BE2C (cell line): ENCODE measurements at regions not wholly inside any gene's neighbourhood (a gene's known extent, or its start where the extent isn't known, plus 50 kb on each side); places are given as distances from the start of the nearest gene placed in this dataset.

Source experiments
- DNase-seq: peaks from one replicate; pipeline ENCODE4 v3.0.0-alpha.2; 2020
- H3K27me3 ChIP-seq: fragments of 250-450 bp; sonication (Bioruptor Pico); 2 replicates; pipeline ENCODE4 v1.5.1; 2020; ENCODE audit warnings: mild to moderate bottlenecking
- H3K36me3 ChIP-seq: fragments of 250-450 bp; sonication (Bioruptor Pico); 2 replicates; pipeline ENCODE4 v1.5.1; 2020; ENCODE audit warnings: mild to moderate bottlenecking
- H3K4me1 ChIP-seq: fragments of 250-450 bp; sonication (Bioruptor Pico); 2 replicates; pipeline ENCODE4 v1.5.1; 2020
- H3K4me3 ChIP-seq: 2 replicates; pipeline ENCODE4 v1.5.1; 2011; ENCODE audit warnings: low read depth, low read length
- H3K9me3 ChIP-seq: fragments of 250-450 bp; sonication (Bioruptor Pico); 2 replicates; pipeline ENCODE4 v1.5.1; 2020
- CTCF ChIP-seq: IDR thresholded peaks from 2 replicates; pipeline ENCODE4 v1.5.1; 2012; ENCODE audit warnings: mild to moderate bottlenecking, low read depth, low read length

- DNase-seq, result no peak
- TF ChIP-seq CTCF, result no peak
- peak overlapping the region; percentile 14; the same call in 1 of the 2 replicates for H3K4me3 ChIP-seq
- no peaks in the 10 kb centered on the region for H3K4me1 ChIP-seq
- H3K36me3 ChIP-seq, result no peaks in the 10 kb centered on the region
- peaks cover 39% of the 10 kb centered on the region for H3K27me3 ChIP-seq
- H3K9me3 ChIP-seq, result no peaks in the 10 kb centered on the region; the same call in 1 of the 2 replicates
These were observed 188.6 kb downstream of the TEX29 start for GRCh38 chr13:111508902-111509509.

GRCh38 chr13:111510502-111511218 lies 190.2 kb downstream of the TEX29 start:
- H3K27me3 ChIP-seq, result peaks cover 38% of the 10 kb centered on the region
- H3K9me3 ChIP-seq, result no peaks in the 10 kb centered on the region; the same call in 1 of the 2 replicates
- no peaks in the 10 kb centered on the region for H3K36me3 ChIP-seq
- H3K4me1 ChIP-seq, result no peaks in the 10 kb centered on the region
- no peak for DNase-seq
- no peak for TF ChIP-seq CTCF
- no peak overlapping the region for H3K4me3 ChIP-seq

- H3K4me1 ChIP-seq, result no peaks in the 10 kb centered on the region
- no peak for TF ChIP-seq CTCF
- no peaks in the 10 kb centered on the region; the same call in 1 of the 2 replicates for H3K9me3 ChIP-seq
- peaks cover 42% of the 10 kb centered on the region for H3K27me3 ChIP-seq
- no peaks in the 10 kb centered on the region for H3K36me3 ChIP-seq
- H3K4me3 ChIP-seq, result no peak overlapping the region
- no peak for DNase-seq
These were observed 190.8 kb downstream of the TEX29 start for GRCh38 chr13:111511219-111511732.

GRCh38 chr13:111511805-111512504 lies 191.5 kb downstream of the TEX29 start:
- Histone ChIP-seq H3K4me1 (no peaks in the 10 kb centered on the region), H3K9me3 (no peaks in the 10 kb centered on the region; the same call in 1 of the 2 replicates), H3K36me3 (no peaks in the 10 kb centered on the region), H3K4me3 (no peak overlapping the region), H3K27me3 (peaks cover 48% of the 10 kb centered on the region)
- no peak for TF ChIP-seq CTCF
- DNase-seq, result no peak

GRCh38 chr13:111512707-111513106 lies 192.3 kb downstream of the TEX29 start:
- Histone ChIP-seq H3K9me3 (no peaks in the 10 kb centered on the region; the same call in 1 of the 2 replicates), H3K4me1 (no peaks in the 10 kb centered on the region), H3K4me3 (no peak overlapping the region), H3K27me3 (peaks cover 53% of the 10 kb centered on the region), H3K36me3 (no peaks in the 10 kb centered on the region)
- no peak for TF ChIP-seq CTCF
- no peak for DNase-seq
